Erythroblast (primary cell): ENCODE measurements at regions not wholly inside any gene's neighbourhood (a gene's known extent, or its start where the extent isn't known, plus 50 kb on each side); places are given as distances from the start of the nearest gene placed in this dataset.

Experiments used
- DNase-seq, 2 experiments: peaks; one replicate each; lab custom pipeline; 2025; lab: John Stamatoyannopoulos, UW
- GATA1 ChIP-seq: IDR thresholded peaks from 2 replicates; pipeline ENCODE4 v1.6.1; 2011; ENCODE audit warnings: low read depth, mild to moderate bottlenecking, control low read depth, low read length, moderate library complexity
- POLR2A ChIP-seq: IDR thresholded peaks from 2 replicates; pipeline ENCODE4 v1.6.1; 2011; ENCODE audit warnings: mild to moderate bottlenecking, low read length

DNA sequence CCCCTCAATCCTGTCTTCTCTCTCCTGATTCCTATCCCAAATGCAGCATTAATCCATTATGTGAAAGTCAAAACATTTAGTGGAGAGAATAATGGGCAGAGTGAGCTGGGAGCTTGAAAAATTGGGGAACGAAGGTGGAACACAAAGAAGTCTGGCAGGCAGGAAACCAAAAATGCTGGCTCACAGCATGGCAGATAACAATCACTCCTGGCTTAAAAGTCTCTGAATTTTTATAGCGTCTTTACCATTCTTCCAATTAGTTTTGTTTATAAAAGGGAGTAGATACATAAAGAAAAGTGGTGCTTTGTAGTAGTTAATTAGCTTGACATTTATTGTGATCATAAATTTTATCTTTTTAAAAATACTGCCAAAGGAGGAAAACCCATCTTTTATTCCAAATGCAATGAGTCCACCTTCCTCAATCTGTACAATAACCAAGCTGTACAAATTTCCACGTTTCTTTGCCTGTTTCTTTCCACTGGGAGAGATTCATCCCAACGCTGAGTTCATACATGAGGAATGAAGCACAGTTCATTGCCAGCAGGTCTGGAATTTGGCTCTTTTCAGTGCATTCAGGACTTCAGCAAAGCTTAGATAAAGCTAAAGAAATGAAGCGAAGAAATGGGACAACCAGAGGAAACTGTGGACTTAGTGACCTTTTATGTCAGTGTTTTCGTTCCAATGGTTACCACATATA is 174.7 kb downstream of the HMHB1 start:
- TF ChIP-seq GATA1, result no peak
- no peak for TF ChIP-seq POLR2A
- DNase-seq, result no peak

DNA sequence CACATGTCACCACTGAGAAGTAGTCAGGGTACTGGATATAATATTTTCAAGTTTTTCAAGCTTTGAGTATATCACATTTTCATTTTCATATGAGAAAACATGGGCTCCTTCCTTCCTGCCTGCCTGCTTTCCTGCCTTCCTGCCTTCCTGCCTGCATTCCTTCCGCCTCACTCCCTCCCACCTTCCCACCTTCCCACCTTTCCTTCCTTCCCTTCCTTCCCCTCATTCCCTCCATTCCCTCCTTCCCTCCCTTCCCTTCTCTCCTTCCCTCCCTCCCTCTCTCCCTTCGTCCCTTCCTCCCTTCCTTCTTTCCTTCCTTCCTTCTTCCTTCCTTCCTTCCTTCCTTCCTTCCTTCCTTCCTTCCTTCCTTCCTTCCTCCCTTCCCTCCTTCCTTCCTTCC is 175.3 kb downstream of the HMHB1 start:
- no peak for DNase-seq
- TF ChIP-seq GATA1 (no peak), POLR2A (no peak)

DNA sequence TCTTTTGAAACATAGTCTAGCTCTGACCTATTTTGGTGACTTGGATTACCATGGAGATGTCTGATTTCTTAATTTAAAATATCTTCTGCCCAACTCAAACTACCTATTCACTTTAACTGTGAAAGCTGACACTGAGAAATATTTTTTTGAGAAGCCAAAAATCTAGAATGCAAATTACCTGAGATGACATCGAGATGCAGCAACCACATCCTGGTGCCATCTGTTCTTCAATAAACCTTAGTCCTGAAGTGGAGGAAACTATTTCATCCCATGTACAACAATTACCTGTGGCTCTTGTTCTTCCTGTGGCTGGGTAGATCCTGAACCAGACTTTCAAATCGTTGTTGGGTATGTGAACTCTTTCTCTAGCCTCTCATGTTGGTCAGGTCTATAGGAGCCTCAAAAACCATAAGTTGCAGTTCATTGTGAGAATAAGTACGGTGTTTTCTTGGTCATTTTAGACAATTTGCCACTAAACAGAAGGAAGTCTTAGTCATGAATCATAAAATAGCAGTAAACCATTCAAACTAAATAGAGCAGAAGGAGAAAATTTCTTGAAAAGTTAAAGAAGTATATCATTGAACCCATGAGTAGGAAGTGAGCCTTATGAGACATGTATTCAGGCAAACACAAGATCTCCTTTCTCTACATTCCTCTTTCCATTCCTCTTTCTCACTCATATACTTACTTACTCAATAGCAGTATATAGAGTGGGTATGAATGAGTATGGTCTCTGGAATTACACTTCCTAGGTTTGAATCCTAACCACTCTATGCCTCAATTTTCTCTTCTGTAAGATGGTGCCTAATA is 176.0 kb downstream of the HMHB1 start:
- TF ChIP-seq GATA1 (no peak), POLR2A (no peak)

DNA sequence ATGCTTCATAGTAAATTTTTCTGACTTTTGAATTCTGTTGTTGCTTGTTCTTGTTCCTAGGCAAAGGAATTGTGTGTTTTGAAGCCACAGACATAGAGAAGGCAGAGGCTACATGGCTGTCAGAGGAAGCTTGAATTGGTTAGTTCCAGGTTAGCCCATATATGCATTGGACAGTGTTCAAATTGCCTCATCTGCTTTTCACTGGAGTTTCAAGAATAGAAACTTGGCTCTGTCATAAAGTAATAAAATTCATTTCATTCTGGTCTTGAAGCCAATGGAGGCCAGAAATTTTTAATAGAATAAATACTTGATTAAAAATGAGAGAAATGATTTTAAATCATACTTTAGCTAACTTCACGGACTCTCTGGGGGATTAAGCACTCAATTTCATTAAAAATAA is 178.0 kb downstream of the YIPF5 start:
- no peak for DNase-seq
- no peak for TF ChIP-seq POLR2A
- no peak for TF ChIP-seq GATA1

More for the DNA sequence above, 176.0 kb downstream of the HMHB1 start:
- no peak for DNase-seq

DNA sequence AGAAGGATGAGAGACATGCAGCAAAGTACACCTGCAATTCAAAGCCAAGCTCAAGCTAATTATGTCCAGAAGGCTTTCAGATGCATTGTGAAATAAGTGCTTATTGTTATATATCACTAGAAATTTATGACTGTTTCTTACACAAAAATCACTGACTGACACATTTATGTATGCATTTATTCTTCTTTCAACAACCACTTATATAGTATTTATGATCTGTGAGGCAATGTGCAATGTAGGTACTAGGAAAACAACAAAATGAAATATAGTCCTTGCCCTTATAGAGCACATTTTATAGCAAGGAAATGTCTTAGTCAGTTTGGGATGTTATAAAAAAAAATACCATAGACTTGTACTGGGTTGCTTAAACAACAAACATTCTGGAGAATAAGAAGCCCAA is 167.6 kb downstream of the YIPF5 start:
- no peak for TF ChIP-seq POLR2A
- no peak for TF ChIP-seq GATA1

DNA sequence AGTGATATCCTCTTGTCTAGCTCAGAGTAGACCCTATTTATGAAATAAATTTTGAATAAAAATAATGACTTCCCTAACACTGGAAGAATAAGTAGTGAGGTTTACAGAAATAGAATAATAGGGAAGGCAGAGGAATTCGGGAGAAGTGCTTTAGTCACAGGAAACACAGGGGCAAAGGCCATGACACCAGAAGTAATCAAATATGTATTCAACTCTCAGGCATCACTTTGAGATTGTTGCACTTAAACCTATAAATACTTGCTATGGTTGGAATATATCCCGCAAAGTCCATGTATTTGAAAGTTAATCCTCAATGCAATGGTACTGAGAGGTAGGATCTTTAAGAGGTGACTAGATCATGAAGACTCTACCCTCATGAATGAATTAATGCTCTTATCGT is 166.8 kb downstream of the YIPF5 start:
- no peak for DNase-seq
- TF ChIP-seq POLR2A (no peak), GATA1 (no peak)

More for the DNA sequence above, 167.6 kb downstream of the YIPF5 start:
- no peak for DNase-seq

DNA sequence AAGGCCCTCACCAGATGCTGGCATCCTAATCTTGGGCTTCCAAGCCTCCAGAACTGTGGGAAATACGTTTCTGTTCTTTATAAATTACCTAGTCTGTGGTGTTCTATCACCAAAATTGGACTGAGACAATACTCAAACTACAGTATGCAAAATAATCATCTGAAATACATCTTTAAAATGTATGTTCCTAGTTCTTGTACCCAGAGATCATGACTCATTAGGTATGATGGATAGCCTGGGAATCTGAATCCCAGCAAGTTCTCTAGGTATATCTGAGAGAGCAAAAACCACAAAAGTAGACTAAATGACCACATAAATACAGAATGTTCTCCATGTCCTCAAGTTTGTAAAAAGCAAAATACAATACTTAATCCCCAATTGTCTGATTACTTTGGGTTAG is 166.3 kb downstream of the YIPF5 start:
- TF ChIP-seq POLR2A, result no peak
- TF ChIP-seq GATA1, result no peak
- DNase-seq, result no peak

DNA sequence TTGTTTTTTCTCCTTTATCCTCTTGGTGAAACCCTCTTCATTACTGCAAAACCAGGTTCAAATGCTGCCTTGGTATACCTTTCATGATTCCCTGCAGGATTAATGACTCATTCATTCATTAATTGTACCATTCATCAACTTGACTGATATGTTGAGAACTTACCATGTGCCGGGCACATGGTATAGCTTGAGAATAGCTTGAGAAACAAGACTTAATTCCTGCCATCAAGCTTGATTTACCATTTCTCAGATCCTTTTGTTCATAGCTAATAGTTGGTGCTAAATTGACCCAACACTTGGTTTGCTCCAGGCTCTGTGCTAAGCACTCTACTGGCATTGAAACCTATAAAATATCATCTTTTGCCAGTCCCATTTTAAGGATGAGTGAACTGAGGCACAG is 165.7 kb downstream of the YIPF5 start:
- TF ChIP-seq GATA1 (no peak), POLR2A (no peak)
- no peak for DNase-seq

DNA sequence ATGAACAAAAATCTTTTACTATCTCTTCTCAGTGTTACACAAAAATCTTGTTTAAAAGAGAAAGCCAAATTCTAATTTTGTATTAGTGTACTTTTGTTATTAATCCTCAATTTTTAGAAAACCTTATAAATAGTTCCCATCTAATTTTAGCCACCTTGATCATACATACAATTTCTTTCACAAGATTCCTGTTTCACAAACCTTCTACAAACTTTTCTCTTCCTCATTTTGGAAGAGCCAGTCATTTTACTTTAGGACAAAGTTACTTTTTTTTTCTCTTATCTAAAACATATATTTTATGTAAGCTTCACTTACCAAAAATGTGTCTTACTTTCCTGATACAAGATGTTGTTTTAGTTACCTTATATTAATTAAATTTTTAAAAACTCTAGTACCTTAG is 161.3 kb downstream of the YIPF5 start:
- no peak for DNase-seq
- no peak for TF ChIP-seq GATA1
- TF ChIP-seq POLR2A, result no peak

DNA sequence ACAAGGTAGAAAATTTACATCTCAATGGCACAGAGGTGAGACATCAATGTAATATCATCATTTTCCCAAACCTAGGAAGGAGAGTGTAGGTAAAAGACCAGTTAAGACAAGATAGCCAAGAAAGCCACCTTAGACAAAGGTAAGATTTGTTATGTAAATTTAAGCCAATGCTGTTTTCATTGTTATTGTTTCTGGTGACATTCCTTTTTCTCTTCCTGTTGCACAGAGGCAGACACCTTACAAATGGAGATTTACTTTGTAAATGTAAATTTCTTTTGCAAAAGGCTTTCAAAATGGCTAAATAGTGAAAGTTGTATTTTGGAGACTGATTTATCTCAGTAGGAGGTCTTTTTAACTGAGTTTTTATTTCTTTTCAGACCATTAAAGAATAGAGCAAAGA is 159.1 kb downstream of the YIPF5 start:
- TF ChIP-seq POLR2A (no peak), GATA1 (no peak)
- no peak for DNase-seq

DNA sequence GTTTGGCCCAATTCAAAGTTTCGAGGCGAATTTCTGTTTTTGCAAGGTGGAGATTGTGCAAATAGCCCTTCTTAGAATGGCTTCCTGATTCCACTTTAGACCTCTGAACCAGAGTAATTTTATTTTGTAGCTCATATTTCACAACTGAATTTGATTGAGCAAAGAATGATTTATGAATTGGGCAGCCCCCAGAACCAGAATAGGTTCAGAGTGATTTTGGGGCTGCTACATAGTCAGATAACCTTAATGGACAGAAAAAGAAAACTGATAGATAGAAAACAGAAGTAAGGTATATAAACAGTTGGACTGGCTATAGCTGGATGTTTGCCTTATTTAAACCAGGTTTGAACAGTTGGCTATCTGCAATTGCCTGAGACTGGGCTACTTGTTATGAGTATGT is 156.6 kb downstream of the YIPF5 start:
- DNase-seq, result no peak
- TF ChIP-seq GATA1 (no peak), POLR2A (no peak)

DNA sequence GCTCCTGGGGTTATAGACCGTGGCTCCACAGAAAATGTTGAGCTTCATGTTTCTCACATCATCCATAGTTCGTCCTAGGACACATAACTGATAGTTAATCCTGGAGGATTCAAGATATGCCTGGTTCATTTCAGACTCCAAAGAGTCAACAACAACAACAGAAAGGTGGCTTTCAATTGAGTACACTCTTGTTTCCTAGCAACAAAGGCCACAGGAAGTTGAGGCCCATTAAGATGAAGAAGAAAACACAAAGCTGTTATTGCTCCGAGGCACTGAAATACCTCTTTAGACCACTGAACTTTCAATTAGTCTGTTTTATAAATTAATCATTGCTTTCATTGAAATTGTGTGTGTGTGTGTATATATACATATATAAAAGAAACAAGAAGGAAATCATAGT is 154.5 kb downstream of the YIPF5 start:
- DNase-seq, result no peak

DNA sequence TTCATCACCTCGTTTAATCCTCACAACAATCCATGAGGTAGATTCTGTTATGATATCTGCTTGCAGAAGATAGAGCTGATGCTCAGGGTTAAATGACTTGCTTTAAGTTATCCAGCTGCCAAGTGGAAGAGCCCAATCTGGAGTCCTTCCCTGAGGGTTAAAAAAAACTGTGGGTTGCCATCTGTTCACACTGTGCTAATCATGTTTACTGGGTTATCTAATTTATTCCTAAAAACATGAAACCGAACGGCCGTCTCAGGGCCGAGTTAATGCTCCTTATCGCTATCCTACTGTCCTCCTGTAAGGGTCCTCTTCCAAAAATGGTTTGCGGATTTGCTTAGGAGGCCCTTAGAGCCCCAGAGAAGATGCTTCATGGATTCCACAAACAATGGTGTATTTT is 153.3 kb downstream of the YIPF5 start:
- DNase-seq, result no peak
- TF ChIP-seq GATA1 (no peak), POLR2A (no peak)

More for the DNA sequence above, 154.5 kb downstream of the YIPF5 start:
- TF ChIP-seq POLR2A (no peak), GATA1 (no peak)

DNA sequence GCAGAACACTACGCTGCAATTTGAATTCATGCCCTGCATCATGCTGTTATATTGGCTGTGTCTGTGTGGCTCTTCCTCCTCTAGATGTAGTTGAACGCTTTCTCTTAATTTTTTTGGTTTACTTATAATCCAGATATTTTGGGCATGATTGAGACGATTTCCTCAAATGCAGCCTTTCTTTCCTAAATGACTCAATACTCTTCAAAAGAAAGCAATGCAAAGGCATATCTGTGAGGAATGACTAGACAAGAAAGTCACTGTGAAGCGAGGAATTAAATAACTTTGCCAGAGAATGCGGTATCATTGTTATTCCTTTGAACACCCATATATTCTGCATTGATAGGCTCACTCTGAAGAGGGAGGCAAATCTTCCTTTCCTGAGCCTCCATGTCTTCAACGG is 152.8 kb downstream of the YIPF5 start:
- DNase-seq, result no peak
- TF ChIP-seq GATA1, result no peak
- TF ChIP-seq POLR2A, result no peak
